Stimulated activated CD4-positive, alpha-beta T cell treated with anti-CD3 and anti-CD28 coated beads, Interleukin-15, amount 100 ng/mL, for 1 hour (primary cell): ENCODE measurements at regions not wholly inside any gene's neighbourhood (a gene's known extent, or its start where the extent isn't known, plus 50 kb on each side); places are given as distances from the start of the nearest gene placed in this dataset.
"Not testable (repeated sequence)": the region's sequence is repeated elsewhere in the genome, so short reads cannot be mapped to it uniquely, and the experiment has no call there.

ENCODE experiments used
- DNase-seq, 2 donors: peaks; one replicate each; pipeline ENCODE4 v3.0.0-alpha.2; 2020; ENCODE audit warnings: low read depth in 1 of 2, low spot score in 1 of 2

DNA sequence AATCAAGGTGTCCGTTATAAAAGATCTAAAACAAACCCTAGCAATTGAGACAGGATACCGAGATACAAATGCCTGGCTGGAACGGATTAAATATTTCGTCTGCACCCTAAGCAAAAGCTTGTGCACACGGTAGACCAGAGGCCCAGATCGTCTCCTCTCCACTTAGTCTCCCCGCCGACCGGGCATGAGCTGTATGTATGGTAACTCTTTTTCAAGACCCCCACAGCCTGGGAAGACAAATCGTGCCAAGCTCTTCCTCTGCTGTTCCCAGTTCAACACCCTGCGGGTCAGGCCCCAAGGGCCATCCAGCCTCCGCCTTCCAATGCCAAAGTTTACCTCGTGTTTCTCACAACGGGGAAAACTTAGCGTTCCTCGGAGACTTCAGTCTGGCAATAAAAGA is 285.7 kb upstream of the GALNT17 start:
- DNase-seq = no peak

- no peak for DNase-seq
Observed at GRCh38 chr7:70849580-70850235, 282.2 kb upstream of the GALNT17 start.

- DNase-seq = no peak
Observed at GRCh38 chr7:70855373-70855772, 276.6 kb upstream of the GALNT17 start.

- peak in 1 of 2 donors; percentile 24 for DNase-seq
Observed at GRCh38 chr7:70856901-70857630, 274.9 kb upstream of the GALNT17 start.

- DNase-seq = no peak
Observed at GRCh38 chr7:70857793-70858545, 274.0 kb upstream of the GALNT17 start.

DNA sequence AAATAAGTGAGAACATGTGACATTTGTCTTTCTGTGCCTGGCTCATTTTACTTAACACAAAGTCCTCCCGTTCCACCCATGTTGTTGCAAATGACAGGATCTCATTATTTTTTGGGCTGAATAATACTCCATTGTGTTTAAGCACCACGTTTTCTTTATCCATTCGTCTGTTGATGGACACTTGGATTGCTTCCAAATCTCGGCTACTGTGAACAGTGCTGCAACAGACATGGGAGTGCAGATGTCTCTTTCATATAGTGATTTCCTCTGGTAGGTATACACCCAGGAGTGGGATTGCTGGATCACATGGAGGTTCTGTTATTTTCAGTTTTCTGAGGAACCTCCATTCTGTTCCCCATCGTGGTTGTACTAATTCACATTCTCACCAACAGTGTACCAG is 264.4 kb upstream of the GALNT17 start:
- DNase-seq = no peak

- DNase-seq = no peak
Observed at GRCh38 chr7:70870349-70870748, 261.6 kb upstream of the GALNT17 start.

DNA sequence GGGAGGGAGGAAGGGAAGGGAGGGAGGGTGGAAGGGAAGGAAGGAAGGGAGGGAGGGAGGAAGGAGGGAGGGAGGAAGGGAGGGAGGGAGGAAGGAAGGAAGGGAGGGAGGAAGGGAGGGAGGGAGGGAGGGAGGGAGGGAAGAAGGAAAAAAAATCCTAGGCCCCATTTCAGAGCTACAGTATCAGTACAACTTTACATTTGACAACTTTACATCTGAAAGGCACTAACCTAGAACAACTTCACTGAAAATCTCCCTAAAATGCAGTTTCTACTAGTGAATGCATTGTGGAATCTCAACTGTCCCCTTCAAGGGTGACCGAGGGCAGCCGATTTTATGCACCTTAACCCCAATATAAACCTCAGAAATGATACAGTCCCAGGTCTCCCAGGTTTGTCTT is 259.8 kb upstream of the GALNT17 start:
- DNase-seq = no peak

GRCh38 chr7:70881167-70881847 is 250.6 kb upstream of the GALNT17 start:
- DNase-seq = no peak

- no peak for DNase-seq
Observed at GRCh38 chr7:70883750-70884439, 248.0 kb upstream of the GALNT17 start.

DNA sequence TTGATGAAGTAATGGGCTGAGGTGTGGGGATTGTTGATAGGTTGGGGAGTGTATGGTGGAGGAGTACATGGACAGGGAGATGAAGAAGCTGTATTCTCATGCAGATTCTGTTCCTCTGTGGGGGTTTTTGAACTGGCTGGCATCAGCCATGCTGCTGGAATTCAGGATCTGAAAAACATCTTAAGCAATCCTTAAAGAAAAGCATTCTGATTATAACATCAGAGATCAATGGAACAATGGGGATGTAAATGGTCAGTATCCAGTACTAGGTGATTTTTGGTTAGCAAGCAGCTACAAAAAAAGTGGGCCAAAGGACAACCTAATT is 247.5 kb upstream of the GALNT17 start:
- DNase-seq = no peak

GRCh38 chr7:70884809-70885208 is 247.1 kb upstream of the GALNT17 start:
- no peak for DNase-seq

- no peak for DNase-seq
Observed at GRCh38 chr7:70886547-70886946, 245.4 kb upstream of the GALNT17 start.

DNA sequence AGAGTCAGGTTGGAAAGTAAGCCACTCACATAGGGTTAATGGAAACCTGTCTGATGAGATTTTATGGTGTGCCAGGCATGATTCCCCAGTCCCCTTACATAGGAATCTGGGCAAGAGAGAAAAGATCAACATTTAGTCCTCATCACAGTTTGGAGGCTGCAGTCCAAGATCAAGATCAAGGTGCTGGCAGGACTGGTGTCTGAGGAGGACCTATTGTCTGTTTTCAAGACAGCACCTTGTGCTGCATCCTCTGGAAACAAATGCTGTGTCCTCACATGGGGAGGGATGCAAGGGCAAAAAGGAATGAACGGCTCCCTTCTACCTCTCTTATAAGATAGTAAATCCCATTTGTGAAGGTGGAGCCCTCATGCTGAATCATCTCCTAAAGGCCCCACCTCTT is 244.8 kb upstream of the GALNT17 start:
- DNase-seq = no peak

DNA sequence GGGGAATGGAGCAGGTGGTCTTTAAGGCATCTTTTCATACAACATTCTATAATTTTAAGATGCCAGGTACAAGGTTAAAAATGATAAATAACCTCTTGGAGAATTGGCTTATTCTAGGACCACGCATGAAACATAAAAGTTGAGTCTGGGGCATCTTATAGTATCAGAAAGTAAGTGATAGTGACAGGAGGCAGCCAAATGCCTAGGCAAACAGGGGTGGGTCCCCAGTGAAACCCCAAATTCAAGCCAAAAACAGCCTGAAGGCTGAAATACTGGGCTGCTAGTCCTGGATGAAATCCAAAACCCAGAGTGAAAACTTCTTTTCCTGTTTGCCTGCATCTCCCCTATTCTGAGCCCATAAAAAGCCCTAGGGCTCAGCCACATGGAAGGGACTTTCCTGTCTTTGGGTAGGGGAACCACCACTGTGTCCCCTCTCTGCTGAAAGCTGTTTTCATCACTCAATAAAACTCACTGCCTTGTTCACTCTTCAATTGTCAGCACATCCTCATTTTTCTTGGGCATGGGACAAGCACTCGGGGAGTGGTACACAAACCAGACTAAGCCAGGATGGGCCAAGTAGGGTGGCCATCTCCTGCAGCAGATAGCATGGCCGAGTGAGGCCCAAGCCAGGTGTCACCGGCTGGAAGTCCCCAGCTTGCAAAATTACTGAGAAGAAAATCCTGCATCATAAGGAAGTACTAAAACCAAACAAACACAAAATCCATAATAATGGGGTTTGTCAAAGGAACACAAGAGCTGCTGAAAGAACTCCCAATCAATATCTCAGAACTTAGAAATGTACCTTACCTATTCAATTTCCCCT is 241.6 kb upstream of the GALNT17 start:
- no peak for DNase-seq

- no peak for DNase-seq
Observed at GRCh38 chr7:70893422-70893821, 238.5 kb upstream of the GALNT17 start.

DNA sequence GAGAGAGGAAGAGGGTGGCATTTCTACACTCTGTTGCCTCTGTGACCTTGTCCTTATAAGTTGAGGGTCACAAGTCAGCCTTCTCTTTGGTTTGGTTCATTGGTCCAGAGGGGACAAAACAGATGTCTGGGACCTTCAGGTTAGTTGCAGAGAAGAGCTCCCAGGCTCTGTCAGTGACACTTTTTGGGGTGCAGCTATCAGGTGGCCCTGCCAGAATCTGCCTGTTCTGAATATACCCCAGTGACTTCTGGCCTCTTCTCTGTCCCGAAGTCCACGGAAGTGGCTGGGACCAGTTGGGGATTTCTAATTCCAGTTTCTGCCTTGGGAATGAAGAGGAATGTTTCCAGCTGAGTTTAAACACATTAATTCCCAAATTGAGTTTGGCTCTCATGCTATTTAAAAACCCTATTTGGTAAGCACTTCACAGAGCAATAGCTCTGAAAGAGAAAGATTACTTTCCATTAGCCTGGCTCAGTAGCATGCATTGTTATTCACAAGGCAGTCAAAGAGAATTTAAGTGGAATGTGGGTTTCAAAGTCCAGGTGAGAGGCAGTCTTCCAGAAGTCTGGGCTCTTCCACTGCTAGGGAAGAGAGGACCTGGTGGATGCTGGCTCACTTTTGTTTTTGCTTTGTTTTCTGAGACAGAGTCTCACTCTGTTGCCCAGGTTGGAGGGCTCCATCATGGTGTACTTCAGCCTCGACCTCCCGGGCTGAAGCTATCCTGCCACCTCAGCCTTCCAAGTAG is 237.8 kb upstream of the GALNT17 start:
- DNase-seq = no peak

- no peak for DNase-seq
Observed at GRCh38 chr7:70894799-70895198, 237.1 kb upstream of the GALNT17 start.

DNA sequence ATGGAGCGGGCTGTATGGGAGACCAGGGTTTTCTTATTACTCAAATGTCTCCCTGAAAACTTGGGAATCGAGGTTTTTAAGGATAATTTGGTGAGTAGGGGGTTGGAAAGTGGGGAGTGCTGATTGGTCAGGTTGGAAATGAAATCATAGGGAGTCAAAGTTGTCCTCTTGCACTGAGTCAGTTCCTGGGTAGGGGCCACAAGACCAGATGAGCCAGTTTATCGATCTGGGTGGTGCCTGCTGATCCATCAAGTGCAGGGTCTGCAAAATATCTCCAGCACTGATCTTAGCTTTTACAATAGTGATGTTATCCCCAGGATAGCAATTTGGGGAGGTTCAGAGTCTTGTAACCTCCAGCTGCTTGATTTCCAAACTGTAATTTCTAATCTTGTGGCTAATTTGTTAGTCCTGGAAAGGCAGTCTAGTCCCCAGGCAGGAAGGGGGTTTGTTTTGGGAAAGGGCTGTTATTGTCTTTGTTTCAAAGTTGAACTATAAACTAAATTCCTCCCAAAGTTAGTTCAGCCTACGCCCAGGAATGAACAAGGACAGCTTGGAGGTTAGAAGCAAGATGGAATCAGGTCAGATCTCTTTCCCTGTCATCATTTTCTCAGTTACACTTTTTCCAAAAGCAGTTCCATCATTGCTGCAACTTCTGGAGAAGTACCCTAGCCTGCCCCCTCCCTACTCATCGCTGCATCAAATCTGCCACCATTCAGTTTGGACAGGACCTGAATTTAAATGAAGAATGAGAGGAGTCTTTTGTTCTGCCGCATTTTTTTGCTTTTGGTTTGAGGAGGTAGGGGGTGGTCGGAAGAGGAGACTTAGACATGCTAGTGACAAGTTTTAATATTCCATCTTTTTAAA is 236.4 kb upstream of the GALNT17 start:
- DNase-seq = not testable (repeated sequence)
